Lower leg skin (tissue), 3 donors: ENCODE measurements at regions not wholly inside any gene's neighbourhood (a gene's known extent, or its start where the extent isn't known, plus 50 kb on each side); places are given as distances from the start of the nearest gene placed in this dataset.

ENCODE experiments used
- CTCF ChIP-seq, 3 donors: fragments of 450-650 bp; IDR thresholded peaks; one replicate each; pipeline ENCODE4 v1.5.1; 2016; ENCODE audit warnings: antibody characterized with exemption in 3 of 3, mild to moderate bottlenecking in 3 of 3, moderate library complexity in 2 of 3
- POLR2A ChIP-seq, 2 donors: fragments of 450-650 bp; IDR thresholded peaks; one replicate each; pipeline ENCODE4 v1.6.1; 2016 to 2017; ENCODE audit warnings: antibody characterized with exemption in 2 of 2, mild to moderate bottlenecking in 1 of 2, moderate library complexity in 1 of 2

- TF ChIP-seq CTCF (IDR thresholded peaks at IDR 0.05): no peak
- TF ChIP-seq POLR2A (IDR thresholded peaks at IDR 0.05): no peak
Observed at GRCh38 chr14:104481323-104481722, 98.2 kb upstream of the C14orf180 start.
